Immature natural killer cell (primary cell): ENCODE measurements at regions not wholly inside any gene's neighbourhood (a gene's known extent, or its start where the extent isn't known, plus 50 kb on each side); places are given as distances from the start of the nearest gene placed in this dataset.
"Not testable (repeated sequence)": the region's sequence is repeated elsewhere in the genome, so short reads cannot be mapped to it uniquely, and the experiment has no call there.

Experiments
- DNase-seq, 3 donors: peaks; one replicate each; pipeline ENCODE4 v3.0.0; 2022; ENCODE audit warnings: mixed read lengths in 1 of 3
- H3K27ac Mint-ChIP-seq, 6 donors: one replicate each; pipeline ENCODE4 v1.8.0; 2020; ENCODE audit warnings: mixed read lengths in 6 of 6, mild to moderate bottlenecking in 5 of 6, inconsistent platforms in 4 of 6, moderate library complexity in 3 of 6
- H3K27me3 Mint-ChIP-seq, 3 donors: one replicate each; pipeline ENCODE4 v1.8.0; 2020 to 2021; ENCODE audit warnings: low read depth in 3 of 3, mild to moderate bottlenecking in 3 of 3, mixed read lengths in 3 of 3, moderate library complexity in 3 of 3, inconsistent platforms in 1 of 3
- H3K36me3 Mint-ChIP-seq, 3 donors: one replicate each; pipeline ENCODE4 v1.8.0; 2020; ENCODE audit warnings: mixed read lengths in 3 of 3, inconsistent platforms in 2 of 3, mild to moderate bottlenecking in 2 of 3
- H3K4me1 Mint-ChIP-seq, 2 donors: one replicate each; pipeline ENCODE4 v1.8.0; 2020; ENCODE audit warnings: inconsistent platforms in 2 of 2, mild to moderate bottlenecking in 2 of 2, mixed read lengths in 2 of 2, moderate library complexity in 1 of 2
- H3K4me3 Mint-ChIP-seq, 5 donors: one replicate each; pipeline ENCODE4 v1.8.0; 2020; ENCODE audit warnings: mild to moderate bottlenecking in 5 of 5, mixed read lengths in 5 of 5, inconsistent platforms in 3 of 5, moderate library complexity in 3 of 5
- H3K9me3 Mint-ChIP-seq, 6 donors: one replicate each; pipeline ENCODE4 v1.8.0; 2020; ENCODE audit warnings: mild to moderate bottlenecking in 6 of 6, mixed read lengths in 6 of 6, inconsistent platforms in 4 of 6, moderate library complexity in 3 of 6

GRCh38 chr6:81309811-81310210 is 442.7 kb downstream of the TENT5A start:
- no peaks in the 10 kb centered on the region for H3K36me3 Mint-ChIP-seq
- H3K9me3 Mint-ChIP-seq = peaks cover 9 to 19% (median 12%) of the 10 kb centered on the region in 6 donors
- H3K4me1 Mint-ChIP-seq = no peaks in the 10 kb centered on the region
- no peak overlapping the region for H3K4me3 Mint-ChIP-seq
- H3K27ac Mint-ChIP-seq = no peak overlapping the region
- DNase-seq = no peak
- H3K27me3 Mint-ChIP-seq = peaks cover 0 to 1% (median 0%) of the 10 kb centered on the region in 3 donors

GRCh38 chr6:81308577-81309279 is 443.8 kb downstream of the TENT5A start:
- Mint-ChIP-seq H3K36me3 (no peaks in the 10 kb centered on the region), H3K4me3 (no peak overlapping the region), H3K27ac (no peak overlapping the region), H3K9me3 (peaks cover 8 to 14% (median 9%) of the 10 kb centered on the region in 6 donors), H3K4me1 (no peaks in the 10 kb centered on the region), H3K27me3 (peaks cover 0 to 1% (median 0%) of the 10 kb centered on the region in 3 donors)
- DNase-seq = no peak

GRCh38 chr6:81307651-81308214 is 444.7 kb downstream of the TENT5A start:
- H3K36me3 Mint-ChIP-seq = no peaks in the 10 kb centered on the region
- H3K27ac Mint-ChIP-seq = no peak overlapping the region
- no peaks in the 10 kb centered on the region for H3K4me1 Mint-ChIP-seq
- no peak for DNase-seq
- H3K27me3 Mint-ChIP-seq = peaks cover 0 to 1% (median 0%) of the 10 kb centered on the region in 3 donors
- peaks cover 0 to 7% (median 5%) of the 10 kb centered on the region in 6 donors for H3K9me3 Mint-ChIP-seq
- H3K4me3 Mint-ChIP-seq = no peak overlapping the region

GRCh38 chr6:81304466-81304865 is 448.0 kb downstream of the TENT5A start:
- Mint-ChIP-seq H3K9me3 (peaks cover 0 to 7% (median 2%) of the 10 kb centered on the region in 6 donors), H3K27ac (no peak overlapping the region), H3K4me1 (no peaks in the 10 kb centered on the region), H3K36me3 (no peaks in the 10 kb centered on the region), H3K4me3 (no peak overlapping the region), H3K27me3 (peaks cover 0 to 1% (median 0%) of the 10 kb centered on the region in 3 donors)
- no peak for DNase-seq

GRCh38 chr6:81300961-81301360 is 451.5 kb downstream of the TENT5A start:
- H3K9me3 Mint-ChIP-seq = peaks cover 0 to 4% (median 0%) of the 10 kb centered on the region in 6 donors
- no peaks in the 10 kb centered on the region for H3K36me3 Mint-ChIP-seq

GRCh38 chr6:81298751-81299150 is 453.7 kb downstream of the TENT5A start:
- Mint-ChIP-seq H3K36me3 (no peaks in the 10 kb centered on the region), H3K27me3 (no peaks in the 10 kb centered on the region), H3K9me3 (peaks cover 0 to 4% (median 0%) of the 10 kb centered on the region in 6 donors), H3K4me3 (no peak overlapping the region), H3K27ac (no peak overlapping the region), H3K4me1 (no peaks in the 10 kb centered on the region)
- DNase-seq = no peak

More at GRCh38 chr6:81300961-81301360, 451.5 kb downstream of the TENT5A start:
- DNase-seq = no peak
- H3K4me1 Mint-ChIP-seq = no peaks in the 10 kb centered on the region
- H3K27me3 Mint-ChIP-seq = peaks cover 0 to 1% (median 0%) of the 10 kb centered on the region in 3 donors
- H3K4me3 Mint-ChIP-seq = no peak overlapping the region
- no peak overlapping the region for H3K27ac Mint-ChIP-seq

GRCh38 chr6:81295310-81295709 is 457.2 kb downstream of the TENT5A start:
- Mint-ChIP-seq H3K4me1 (no peaks in the 10 kb centered on the region), H3K27ac (no peak overlapping the region), H3K27me3 (no peaks in the 10 kb centered on the region), H3K36me3 (no peaks in the 10 kb centered on the region), H3K9me3 (peaks cover under 1 to 6% (median 3%) of the 10 kb centered on the region in 6 donors), H3K4me3 (no peak overlapping the region)
- DNase-seq = no peak

- Mint-ChIP-seq H3K4me1 (no peaks in the 10 kb centered on the region), H3K9me3 (peaks cover 2 to 6% (median 3%) of the 10 kb centered on the region in 6 donors), H3K36me3 (no peaks in the 10 kb centered on the region), H3K27me3 (no peaks in the 10 kb centered on the region), H3K4me3 (no peak overlapping the region), H3K27ac (no peak overlapping the region)
- DNase-seq = no peak
Measured at GRCh38 chr6:81293896-81294295, 458.6 kb downstream of the TENT5A start.

- H3K9me3 Mint-ChIP-seq = peaks cover 0 to 6% (median 3%) of the 10 kb centered on the region in 6 donors
Measured at GRCh38 chr6:81289229-81289628, 463.3 kb downstream of the TENT5A start.

GRCh38 chr6:81265106-81265505 is 487.4 kb downstream of the TENT5A start:
- Mint-ChIP-seq H3K36me3 (no peaks in the 10 kb centered on the region), H3K27ac (no peak overlapping the region), H3K27me3 (no peaks in the 10 kb centered on the region), H3K9me3 (peaks cover 7 to 27% (median 12%) of the 10 kb centered on the region in 6 donors), H3K4me1 (no peaks in the 10 kb centered on the region), H3K4me3 (no peak overlapping the region)
- no peak for DNase-seq

More at GRCh38 chr6:81289229-81289628, 463.3 kb downstream of the TENT5A start:
- Mint-ChIP-seq H3K27ac (no peak overlapping the region), H3K27me3 (no peaks in the 10 kb centered on the region), H3K36me3 (no peaks in the 10 kb centered on the region), H3K4me1 (no peaks in the 10 kb centered on the region), H3K4me3 (no peak overlapping the region)
- no peak for DNase-seq

- H3K9me3 Mint-ChIP-seq = peaks cover 7 to 36% (median 13%) of the 10 kb centered on the region in 6 donors
- H3K27me3 Mint-ChIP-seq = no peaks in the 10 kb centered on the region
- no peak for DNase-seq
- H3K4me1 Mint-ChIP-seq = no peaks in the 10 kb centered on the region
- no peak overlapping the region for H3K4me3 Mint-ChIP-seq
- no peaks in the 10 kb centered on the region for H3K36me3 Mint-ChIP-seq
- no peak overlapping the region for H3K27ac Mint-ChIP-seq
Measured at GRCh38 chr6:81263531-81264168, 488.8 kb downstream of the TENT5A start.

GRCh38 chr6:81262656-81263055 is 489.8 kb downstream of the TENT5A start:
- Mint-ChIP-seq H3K4me1 (no peaks in the 10 kb centered on the region), H3K27ac (no peak overlapping the region), H3K9me3 (peaks cover 9 to 39% (median 11%) of the 10 kb centered on the region in 6 donors), H3K4me3 (no peak overlapping the region), H3K27me3 (no peaks in the 10 kb centered on the region), H3K36me3 (no peaks in the 10 kb centered on the region)
- DNase-seq = no peak

GRCh38 chr6:81256223-81256622 is 496.3 kb downstream of the TENT5A start:
- H3K27me3 Mint-ChIP-seq, DNase-seq, H3K36me3 Mint-ChIP-seq, H3K4me1 Mint-ChIP-seq, H3K27ac Mint-ChIP-seq, H3K4me3 Mint-ChIP-seq: not testable (repeated sequence)
- peaks cover 15 to 51% (median 20%) of the 10 kb centered on the region in 6 donors for H3K9me3 Mint-ChIP-seq

- Mint-ChIP-seq H3K4me3 (no peak overlapping the region), H3K4me1 (no peaks in the 10 kb centered on the region), H3K27ac (no peak overlapping the region), H3K27me3 (peaks cover 0 to 2% (median 0%) of the 10 kb centered on the region in 3 donors), H3K36me3 (peaks cover 0 to 5% (median 0%) of the 10 kb centered on the region in 3 donors), H3K9me3 (peaks cover 12 to 48% (median 20%) of the 10 kb centered on the region in 6 donors)
- DNase-seq = no peak
Measured at GRCh38 chr6:81253821-81254220, 498.7 kb downstream of the TENT5A start.
